ENCODE measurements at regions not wholly inside any gene's neighbourhood (a gene's known extent, or its start where the extent isn't known, plus 50 kb on each side); places are given as distances from the start of the nearest gene placed in this dataset.

GRCh38 chr12:86796550-86796949, 540.4 kb upstream of the MGAT4C start:
- no peaks in the 10 kb centered on the region for H3K36me3 ChIP-seq (ENCODE audit: control insufficient read depth, insufficient read depth, low read length)
- no peak for DNase-seq
- H3K9me3 ChIP-seq (ENCODE audit: control insufficient read depth, insufficient read depth, low read length): no peaks in the 10 kb centered on the region
- WGBS (ENCODE audit: insufficient coverage): no CpG with 5 or more reads among the region's 1 CpG
- no peak for TF ChIP-seq CTCF (IDR thresholded peaks at IDR 0.05)
- H3K36me3 Mint-ChIP-seq: peaks cover 3% of the 10 kb centered on the region
- H3K27me3 Mint-ChIP-seq (ENCODE audit: low read depth in 2 of 2): no peaks in the 10 kb centered on the region
- H3K4me1 Mint-ChIP-seq: no peaks in the 10 kb centered on the region
- no peaks in the 10 kb centered on the region for H3K27me3 ChIP-seq (ENCODE audit: control insufficient read depth, insufficient read depth, low read length)
- no peak overlapping the region for H3K4me3 ChIP-seq (ENCODE audit: low read length)
- intact Hi-C loops (cut with micrococcal nuclease): no loop called here
- H3K27ac ChIP-seq (ENCODE audit: low read length): no peak overlapping the region
- H3K9me3 Mint-ChIP-seq: peaks cover 21 to 27% of the 10 kb centered on the region in 2 donors
- ATAC-seq: no peak
- H3K4me3 Mint-ChIP-seq: no peak overlapping the region
- H3K27ac Mint-ChIP-seq: no peak overlapping the region
- no peaks in the 10 kb centered on the region for H3K4me1 ChIP-seq (ENCODE audit: control insufficient read depth, insufficient read depth, low read length)

- Mint-ChIP-seq H3K27ac (no peak overlapping the region), H3K36me3 (peaks cover 8% of the 10 kb centered on the region), H3K4me1 (no peaks in the 10 kb centered on the region), H3K27me3 (ENCODE audit: low read depth in 2 of 2) (no peaks in the 10 kb centered on the region), H3K4me3 (no peak overlapping the region), H3K9me3 (peaks cover 15 to 25% of the 10 kb centered on the region in 2 donors)
- intact Hi-C loops (cut with micrococcal nuclease): no loop called here
- Histone ChIP-seq H3K27ac (ENCODE audit: low read length) (no peak overlapping the region), H3K27me3 (ENCODE audit: control insufficient read depth, insufficient read depth, low read length) (no peaks in the 10 kb centered on the region), H3K36me3 (ENCODE audit: control insufficient read depth, insufficient read depth, low read length) (no peaks in the 10 kb centered on the region), H3K9me3 (ENCODE audit: control insufficient read depth, insufficient read depth, low read length) (no peaks in the 10 kb centered on the region), H3K4me3 (ENCODE audit: low read length) (no peak overlapping the region), H3K4me1 (ENCODE audit: control insufficient read depth, insufficient read depth, low read length) (no peaks in the 10 kb centered on the region)
- no peak for DNase-seq
- no peak for TF ChIP-seq CTCF (IDR thresholded peaks at IDR 0.05)
- no peak for ATAC-seq
Measured at GRCh38 chr12:86788661-86789060, 532.5 kb upstream of the MGAT4C start.

- Mint-ChIP-seq H3K9me3 (peaks cover 15 to 25% of the 10 kb centered on the region in 2 donors), H3K4me1 (no peaks in the 10 kb centered on the region), H3K27me3 (ENCODE audit: low read depth in 2 of 2) (no peaks in the 10 kb centered on the region), H3K36me3 (peaks cover 8% of the 10 kb centered on the region), H3K4me3 (no peak overlapping the region), H3K27ac (no peak overlapping the region)
- Histone ChIP-seq H3K4me3 (ENCODE audit: low read length) (no peak overlapping the region), H3K27me3 (ENCODE audit: control insufficient read depth, insufficient read depth, low read length) (no peaks in the 10 kb centered on the region), H3K9me3 (ENCODE audit: control insufficient read depth, insufficient read depth, low read length) (no peaks in the 10 kb centered on the region), H3K4me1 (ENCODE audit: control insufficient read depth, insufficient read depth, low read length) (no peaks in the 10 kb centered on the region), H3K27ac (ENCODE audit: low read length) (no peak overlapping the region), H3K36me3 (ENCODE audit: control insufficient read depth, insufficient read depth, low read length) (no peaks in the 10 kb centered on the region)
- ATAC-seq: no peak
- DNase-seq: no peak
- intact Hi-C loops (cut with micrococcal nuclease): no loop called here
- TF ChIP-seq CTCF (IDR thresholded peaks at IDR 0.05): no peak
Measured at GRCh38 chr12:86787419-86787818, 531.2 kb upstream of the MGAT4C start.

GRCh38 chr12:86777325-86777724, 521.1 kb upstream of the MGAT4C start:
- H3K4me3 ChIP-seq (ENCODE audit: low read length): no peak overlapping the region
- Mint-ChIP-seq H3K36me3 (no peaks in the 10 kb centered on the region), H3K27ac (no peak overlapping the region), H3K27me3 (ENCODE audit: low read depth in 2 of 2) (no peaks in the 10 kb centered on the region), H3K9me3 (peaks cover 11 to 12% of the 10 kb centered on the region in 2 donors), H3K4me1 (no peaks in the 10 kb centered on the region), H3K4me3 (no peak overlapping the region)
- H3K36me3 ChIP-seq (ENCODE audit: control insufficient read depth, insufficient read depth, low read length): no peaks in the 10 kb centered on the region
- H3K4me1 ChIP-seq (ENCODE audit: control insufficient read depth, insufficient read depth, low read length): no peaks in the 10 kb centered on the region
- H3K27ac ChIP-seq (ENCODE audit: low read length): no peak overlapping the region
- ATAC-seq: no peak
- no peaks in the 10 kb centered on the region for H3K27me3 ChIP-seq (ENCODE audit: control insufficient read depth, insufficient read depth, low read length)
- DNase-seq: no peak
- no peaks in the 10 kb centered on the region for H3K9me3 ChIP-seq (ENCODE audit: control insufficient read depth, insufficient read depth, low read length)
- 85% methylated on average over 2 of the region's 2 CpGs for WGBS (ENCODE audit: insufficient coverage)
- intact Hi-C loops (cut with micrococcal nuclease): no loop called here
- no peak for TF ChIP-seq CTCF (IDR thresholded peaks at IDR 0.05)
